ENCODE measurements at regions not wholly inside any gene's neighbourhood (a gene's known extent, or its start where the extent isn't known, plus 50 kb on each side); places are given as distances from the start of the nearest gene placed in this dataset.

DNA sequence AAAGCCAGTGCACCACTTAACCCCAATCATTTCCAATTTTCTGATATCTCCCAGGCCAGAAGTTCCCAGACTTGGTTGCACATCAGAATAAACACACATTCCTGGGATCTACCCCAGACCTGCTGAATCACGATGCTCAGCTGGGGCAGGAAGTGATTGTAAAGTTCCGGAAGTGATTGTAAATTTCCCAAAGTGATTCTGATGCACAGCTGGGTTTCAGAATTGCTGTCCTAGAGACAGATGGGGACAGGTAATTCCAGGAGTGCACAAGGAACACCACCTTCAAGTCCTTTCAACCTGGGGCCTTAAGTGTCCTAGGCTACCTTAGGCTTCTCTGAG lies 104.2 kb upstream of the EEPD1 start:
- no peak for TF ChIP-seq POLR2A (IDR thresholded peaks at IDR 0.05)
- TF ChIP-seq, protein P1, sequence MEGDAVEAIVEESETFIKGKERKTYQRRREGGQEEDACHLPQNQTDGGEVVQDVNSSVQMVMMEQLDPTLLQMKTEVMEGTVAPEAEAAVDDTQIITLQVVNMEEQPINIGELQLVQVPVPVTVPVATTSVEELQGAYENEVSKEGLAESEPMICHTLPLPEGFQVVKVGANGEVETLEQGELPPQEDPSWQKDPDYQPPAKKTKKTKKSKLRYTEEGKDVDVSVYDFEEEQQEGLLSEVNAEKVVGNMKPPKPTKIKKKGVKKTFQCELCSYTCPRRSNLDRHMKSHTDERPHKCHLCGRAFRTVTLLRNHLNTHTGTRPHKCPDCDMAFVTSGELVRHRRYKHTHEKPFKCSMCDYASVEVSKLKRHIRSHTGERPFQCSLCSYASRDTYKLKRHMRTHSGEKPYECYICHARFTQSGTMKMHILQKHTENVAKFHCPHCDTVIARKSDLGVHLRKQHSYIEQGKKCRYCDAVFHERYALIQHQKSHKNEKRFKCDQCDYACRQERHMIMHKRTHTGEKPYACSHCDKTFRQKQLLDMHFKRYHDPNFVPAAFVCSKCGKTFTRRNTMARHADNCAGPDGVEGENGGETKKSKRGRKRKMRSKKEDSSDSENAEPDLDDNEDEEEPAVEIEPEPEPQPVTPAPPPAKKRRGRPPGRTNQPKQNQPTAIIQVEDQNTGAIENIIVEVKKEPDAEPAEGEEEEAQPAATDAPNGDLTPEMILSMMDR (IDR thresholded peaks at IDR 0.05), result no peak

Data from adrenal gland (tissue), 5 donors.